ENCODE measurements at regions not wholly inside any gene's neighbourhood (a gene's known extent, or its start where the extent isn't known, plus 50 kb on each side); places are given as distances from the start of the nearest gene placed in this dataset.
A peak's percentile ranks its signal among the peaks of the same experiment; 100 is the strongest.
"Not testable (repeated sequence)": the region's sequence is repeated elsewhere in the genome, so short reads cannot be mapped to it uniquely, and the experiment has no call there.

DNA sequence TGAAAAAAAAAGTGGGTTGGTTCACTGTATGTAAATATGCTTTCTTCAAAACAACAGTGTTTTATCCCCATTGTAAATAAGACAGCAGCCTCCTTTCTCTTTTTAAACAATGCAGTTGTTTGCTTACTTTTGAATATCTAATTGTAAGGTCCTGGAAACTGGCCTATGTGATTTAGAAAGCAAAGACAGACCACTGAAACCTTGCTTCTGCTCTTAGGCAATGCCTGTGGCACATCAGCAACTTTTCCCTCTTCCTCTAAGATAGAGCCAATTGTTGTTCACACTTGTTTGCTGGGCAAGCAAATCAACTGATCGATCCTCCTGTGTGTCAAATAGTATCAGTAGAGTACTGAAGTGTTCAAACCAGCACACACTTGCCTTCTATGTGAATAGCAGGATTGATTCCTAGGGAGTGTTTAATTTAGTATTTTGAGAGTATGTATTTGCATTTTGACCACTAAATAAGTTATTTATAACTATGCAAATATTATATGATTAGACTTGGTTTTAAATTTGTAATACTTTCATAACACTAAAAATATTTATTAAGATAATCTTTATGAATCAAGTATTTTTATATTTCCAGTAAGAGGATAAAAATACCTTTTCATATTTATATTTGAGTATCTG, 55.4 kb upstream of the GRPR start:
- DNase-seq (ENCODE audit: low spot score): no peak

DNA sequence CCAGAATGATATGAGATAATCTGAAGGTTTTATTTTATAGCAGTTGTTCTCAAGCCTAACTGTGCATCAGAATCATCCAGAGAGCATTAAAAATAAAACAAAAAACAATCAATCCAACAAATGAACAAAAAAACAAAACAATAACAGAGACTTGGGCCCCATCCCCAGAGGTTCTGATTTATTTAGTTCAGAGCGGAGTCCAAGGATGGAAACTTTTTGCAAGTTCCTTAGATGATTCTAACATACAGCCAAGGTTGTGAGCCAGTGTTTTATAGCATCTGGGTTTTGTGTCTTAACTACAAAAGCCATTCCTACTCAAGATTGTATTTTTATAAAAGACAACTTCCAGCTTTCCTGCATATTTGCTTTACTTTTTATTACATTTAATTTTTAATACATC, 59.4 kb upstream of the GRPR start:
- no peak for DNase-seq (ENCODE audit: low spot score)

DNA sequence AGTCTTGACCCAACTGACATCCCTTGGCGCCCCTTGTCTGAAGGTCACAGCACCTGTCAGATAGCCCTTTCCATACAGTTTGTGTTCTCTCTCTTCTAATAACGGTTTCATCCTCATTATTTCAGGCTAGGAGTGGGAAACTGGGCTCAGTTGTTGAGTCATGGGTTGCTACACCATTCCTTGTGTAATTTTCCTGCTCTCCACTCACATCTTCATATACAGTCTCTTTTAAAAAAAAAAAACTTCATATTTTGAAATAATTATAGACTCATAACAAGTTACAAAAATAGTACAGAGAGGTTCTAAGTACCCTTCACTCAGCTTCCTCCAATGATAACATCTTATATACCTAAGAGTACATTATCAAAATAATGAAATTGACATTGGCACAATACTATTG, 60.2 kb upstream of the GRPR start:
- no peak for DNase-seq (ENCODE audit: low spot score)

DNA sequence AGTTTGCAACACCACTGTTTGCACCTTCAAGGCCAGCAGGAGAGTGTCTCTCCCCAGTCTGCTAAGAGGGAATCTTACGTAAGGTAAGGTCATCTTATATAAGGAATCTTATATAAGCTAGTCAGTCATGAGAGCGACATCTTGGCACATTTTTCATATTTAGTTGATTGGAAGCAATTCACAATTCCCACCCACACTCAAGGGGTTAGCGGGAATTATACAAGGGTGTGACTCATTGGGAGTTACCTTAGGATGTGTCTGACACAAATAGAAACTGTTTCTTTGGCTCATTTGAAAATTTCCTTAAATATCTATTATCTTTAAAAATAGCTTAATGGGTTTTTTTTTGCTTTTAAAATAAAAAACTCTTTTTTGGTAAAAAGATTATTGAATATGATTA, 62.1 kb upstream of the GRPR start:
- no peak for DNase-seq (ENCODE audit: low spot score)

DNA sequence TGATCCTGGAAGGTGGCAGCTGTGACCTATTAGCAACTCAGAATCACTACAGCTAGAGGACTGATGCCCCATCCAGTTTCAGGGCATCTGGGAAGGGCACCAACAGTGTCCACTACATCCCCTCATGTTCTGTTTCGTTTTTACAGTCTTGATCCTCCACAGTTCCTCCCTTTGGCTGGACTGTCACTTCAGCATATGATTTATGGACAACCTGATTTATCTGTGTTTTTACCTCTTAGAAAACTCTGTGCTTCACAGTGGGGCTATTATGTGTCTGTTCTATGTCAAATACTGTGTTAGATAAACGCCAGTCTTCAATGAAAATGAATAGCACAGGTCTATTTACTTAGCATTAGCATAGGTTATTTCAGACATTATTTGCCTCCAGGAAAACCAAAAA, 63.1 kb upstream of the GRPR start:
- no peak for DNase-seq (ENCODE audit: low spot score)

DNA sequence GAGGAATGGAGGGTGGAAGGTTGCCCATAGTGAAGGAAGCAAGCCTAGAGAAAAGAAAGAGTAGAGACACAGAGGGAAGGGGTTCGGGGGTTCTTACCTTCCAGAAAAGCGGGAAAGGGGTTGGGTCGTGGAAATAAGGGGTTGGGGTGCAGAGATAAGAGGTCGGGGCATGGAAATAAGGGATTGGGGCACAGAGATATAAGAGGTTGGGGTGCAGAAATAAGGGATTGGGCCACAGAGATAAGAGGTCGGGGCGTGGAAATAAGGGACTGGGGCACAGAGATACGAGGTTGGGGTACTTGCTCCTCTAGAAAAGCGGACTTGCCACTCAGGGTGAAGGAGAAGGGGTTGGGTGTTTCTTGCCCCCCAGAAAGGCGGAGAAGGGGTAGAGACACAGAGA, 74.2 kb upstream of the GRPR start:
- DNase-seq (ENCODE audit: low spot score): not testable (repeated sequence)

DNA sequence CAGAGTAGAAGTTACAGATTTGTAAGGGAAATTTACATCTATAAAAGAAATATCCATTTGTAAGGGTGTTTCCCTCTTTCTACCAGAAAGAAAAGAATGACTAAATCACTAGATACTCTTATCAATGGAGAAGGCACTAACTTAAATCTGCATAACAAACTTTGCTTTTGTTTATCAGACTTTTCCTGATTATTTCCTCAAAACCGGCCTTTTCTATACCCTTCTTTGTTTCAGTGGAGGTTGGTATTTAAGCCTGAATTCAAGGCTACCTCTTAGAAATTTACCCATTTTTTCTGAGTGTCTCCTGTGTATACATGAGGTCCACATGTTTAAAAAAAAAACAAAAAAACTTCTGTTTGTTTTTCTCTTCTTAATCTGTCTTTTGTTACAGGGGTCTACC, 80.4 kb upstream of the GRPR start:
- no peak for DNase-seq (ENCODE audit: low spot score)

DNA sequence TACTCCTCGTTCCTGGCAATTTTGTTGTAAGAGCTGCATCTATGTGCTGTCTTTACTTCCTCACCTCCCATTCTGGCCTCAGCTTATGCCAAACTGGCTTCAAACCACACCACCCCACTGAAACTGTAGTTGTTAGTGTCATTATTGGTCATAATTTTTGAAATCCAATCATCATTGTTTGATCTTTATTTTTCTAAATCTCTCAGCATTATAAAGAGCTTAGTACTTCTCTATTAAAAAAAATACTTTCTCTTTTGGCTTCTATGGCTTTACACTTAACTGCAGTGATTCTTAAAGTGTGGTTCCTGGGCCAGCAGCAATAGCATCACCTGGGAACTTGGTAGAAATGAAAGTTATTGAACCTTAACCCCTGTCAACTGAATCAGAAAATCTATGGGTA, 83.5 kb upstream of the GRPR start:
- DNase-seq (ENCODE audit: low spot score): no peak

DNA sequence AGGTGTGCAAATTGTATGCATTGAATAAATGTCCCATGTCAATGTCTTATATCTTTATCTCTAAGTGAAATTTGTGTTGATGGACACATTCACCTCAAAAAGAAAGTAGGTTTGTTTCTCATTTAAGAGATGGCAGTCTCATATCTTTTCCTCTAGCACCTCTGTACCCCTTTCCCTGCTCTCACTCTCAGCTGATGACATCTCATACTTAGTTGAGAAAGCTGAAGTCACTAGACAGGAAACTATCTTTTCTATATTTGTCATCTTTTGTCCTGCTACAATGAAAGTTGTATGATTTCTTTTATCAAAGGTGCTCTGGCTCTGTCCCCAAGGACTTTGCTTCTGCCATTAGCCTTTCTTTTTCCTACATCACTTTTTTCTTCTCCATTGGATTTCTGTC, 84.0 kb upstream of the GRPR start:
- DNase-seq (ENCODE audit: low spot score): no peak

DNA sequence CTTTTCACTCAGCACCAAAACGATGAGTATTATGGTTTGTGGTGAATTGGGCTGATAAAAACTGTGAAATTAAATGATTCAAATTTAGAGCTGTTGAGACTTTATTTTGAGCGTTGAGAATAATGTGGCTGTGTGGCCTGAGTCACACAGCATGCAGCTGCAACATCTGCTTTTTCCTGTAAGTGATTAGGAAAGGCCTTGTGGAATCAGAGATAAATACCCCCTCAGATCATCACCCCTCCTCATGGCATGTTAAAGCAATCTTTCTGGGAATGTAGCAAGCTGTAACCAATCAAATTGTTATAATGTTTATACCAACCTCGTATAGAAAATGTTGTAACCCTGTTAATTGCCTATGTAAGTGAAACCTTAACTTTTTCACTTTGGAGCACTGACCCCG, 90.0 kb upstream of the GRPR start:
- DNase-seq (ENCODE audit: low spot score): no peak

DNA sequence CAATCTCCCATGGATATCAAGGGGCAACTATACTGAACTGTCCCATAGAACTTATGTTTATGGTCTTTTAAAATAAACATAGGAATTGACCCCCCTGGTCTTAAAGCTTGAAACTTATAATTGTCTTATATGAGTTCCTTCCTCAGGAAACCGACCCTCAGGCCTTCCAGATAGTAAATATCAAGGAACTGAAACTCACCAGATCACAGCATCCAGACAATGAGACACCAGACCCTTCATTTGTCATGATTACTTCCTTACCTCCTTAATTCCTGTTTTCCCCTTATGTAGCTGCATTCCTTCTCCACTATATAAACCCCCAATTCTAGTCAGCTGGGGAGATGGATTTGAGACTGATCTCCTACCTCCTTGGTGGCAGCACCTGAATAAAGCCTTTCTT, 94.8 kb upstream of the GRPR start:
- no peak for DNase-seq (ENCODE audit: low spot score)

DNA sequence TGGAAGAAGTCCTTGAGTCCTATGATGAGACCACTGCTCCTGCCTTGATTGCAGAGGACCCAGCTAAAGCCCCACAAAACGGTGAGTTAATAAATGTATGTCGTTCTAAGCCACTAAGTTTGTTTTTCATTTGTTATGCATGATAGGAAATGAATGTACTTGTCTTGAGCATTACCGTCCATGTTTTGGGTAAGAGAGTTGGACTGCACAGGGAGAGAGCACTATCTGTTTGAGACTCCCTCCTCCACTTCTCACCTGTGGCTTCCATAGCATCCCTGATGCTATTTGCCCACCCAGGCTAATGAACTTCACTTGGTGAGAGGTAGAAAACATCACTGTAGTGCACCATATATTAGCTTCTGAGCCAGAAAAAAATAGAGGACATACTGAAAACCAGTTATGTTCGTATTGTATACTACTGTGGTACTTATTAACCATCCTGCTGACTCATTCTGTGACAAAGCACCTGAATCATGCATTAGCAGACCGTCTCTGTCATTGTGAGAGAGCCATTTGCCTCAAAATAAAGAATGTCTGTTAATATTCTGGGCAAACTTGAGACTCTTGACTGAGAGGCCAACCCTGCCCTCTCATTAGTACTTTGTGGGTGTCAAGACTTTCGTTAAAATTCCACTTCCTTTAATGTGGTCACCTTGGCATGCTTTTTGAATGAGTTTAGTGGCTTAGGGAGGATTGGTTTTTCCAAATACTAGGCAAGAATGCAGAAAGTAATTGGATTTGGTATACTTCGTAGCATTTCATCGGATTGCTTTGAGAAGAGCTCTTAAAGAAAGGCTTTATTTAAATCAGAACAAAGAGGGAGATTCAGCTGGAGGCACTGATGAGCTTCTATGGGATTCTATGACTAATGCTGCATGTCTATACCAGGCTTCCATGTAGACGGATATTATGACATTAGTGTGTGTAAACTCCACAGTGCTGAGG, 99.3 kb upstream of the GRPR start:
- no peak for DNase-seq (ENCODE audit: low spot score)

DNA sequence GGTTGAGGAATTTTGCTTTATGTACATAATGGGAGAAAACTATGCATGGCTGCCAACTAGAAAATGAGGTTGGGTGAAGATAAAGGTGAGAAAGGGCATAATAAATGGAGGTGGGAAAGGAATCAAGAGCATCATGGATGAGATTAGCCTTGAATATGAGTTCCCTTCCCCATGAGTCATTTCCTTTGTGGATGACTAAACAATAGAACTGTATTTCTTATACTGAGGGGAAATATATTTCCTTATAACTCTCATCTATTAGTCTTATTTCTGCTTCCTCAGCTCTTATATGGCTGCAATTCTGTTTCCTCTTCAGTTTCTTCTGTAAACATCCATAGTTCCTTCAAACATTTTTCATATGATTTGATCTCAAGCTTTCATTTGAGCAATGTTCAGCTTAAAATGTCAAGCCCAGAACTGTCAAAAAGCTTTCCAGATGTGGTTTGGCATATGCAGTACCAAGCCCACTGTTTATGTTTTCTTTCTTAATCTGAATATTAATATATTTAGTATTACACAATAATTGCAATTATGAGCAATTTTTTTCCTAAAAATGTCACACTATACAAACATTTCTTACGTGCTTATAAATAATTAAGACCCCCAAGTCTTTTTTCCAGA, 100.7 kb upstream of the GRPR start:
- DNase-seq (ENCODE audit: low spot score): no peak

DNA sequence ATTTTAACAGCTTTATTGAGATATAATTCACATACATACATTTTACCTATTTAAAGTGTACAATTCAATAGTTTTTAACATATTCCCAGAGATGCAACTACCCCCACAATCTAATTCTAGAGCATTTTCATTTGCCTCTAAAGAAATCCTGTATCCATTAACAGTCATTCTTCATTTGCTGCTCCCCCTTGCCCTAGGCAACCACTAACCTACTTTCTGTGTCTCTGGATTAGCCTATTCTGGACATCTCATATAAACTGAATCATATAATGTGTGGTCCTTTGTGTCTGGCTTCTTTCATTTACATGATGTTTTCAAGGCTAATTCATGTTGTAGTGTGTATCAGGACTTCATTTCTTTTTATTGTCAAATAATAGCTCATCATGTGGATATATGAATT, 105.1 kb upstream of the GRPR start:
- no peak for DNase-seq (ENCODE audit: low spot score)

DNA sequence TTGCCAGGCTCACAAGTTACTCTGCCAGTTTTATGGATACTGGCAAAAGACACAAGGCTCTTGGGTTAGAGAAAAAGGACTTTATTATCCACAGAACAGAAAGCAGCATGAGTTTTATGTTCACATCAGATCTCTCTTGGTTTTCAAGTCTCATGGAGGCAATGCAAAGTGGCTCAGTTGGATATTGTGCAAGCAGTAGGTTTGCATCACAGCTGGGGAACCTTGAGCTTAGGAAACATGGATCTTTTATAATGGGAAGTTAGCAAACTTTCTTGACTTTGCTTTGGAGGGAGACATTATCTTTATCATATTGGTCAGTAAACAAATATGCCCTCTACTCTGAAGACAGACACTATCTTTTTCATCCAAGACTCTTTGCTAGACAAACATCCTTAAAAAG, 109.2 kb upstream of the GRPR start:
- no peak for DNase-seq (ENCODE audit: low spot score)

DNA sequence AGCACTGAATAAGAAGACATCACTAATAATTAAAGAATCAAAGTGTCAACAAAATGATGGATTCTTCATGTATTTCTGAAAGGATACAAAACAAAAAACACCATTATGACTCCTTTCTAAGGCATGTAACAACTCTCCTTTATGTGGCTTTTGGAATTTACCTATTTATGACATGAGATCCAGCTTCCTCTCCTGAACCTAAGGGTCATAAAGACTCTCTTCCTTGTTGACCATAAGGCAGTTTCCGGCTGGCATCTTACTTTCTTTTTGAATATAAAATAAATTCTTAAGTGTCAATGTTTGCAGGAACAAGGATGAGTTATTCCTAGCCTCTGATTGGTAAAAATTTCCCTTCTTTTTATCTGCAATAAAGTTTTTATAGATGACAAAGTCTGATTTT, 111.1 kb upstream of the GRPR start:
- no peak for DNase-seq (ENCODE audit: low spot score)

DNA sequence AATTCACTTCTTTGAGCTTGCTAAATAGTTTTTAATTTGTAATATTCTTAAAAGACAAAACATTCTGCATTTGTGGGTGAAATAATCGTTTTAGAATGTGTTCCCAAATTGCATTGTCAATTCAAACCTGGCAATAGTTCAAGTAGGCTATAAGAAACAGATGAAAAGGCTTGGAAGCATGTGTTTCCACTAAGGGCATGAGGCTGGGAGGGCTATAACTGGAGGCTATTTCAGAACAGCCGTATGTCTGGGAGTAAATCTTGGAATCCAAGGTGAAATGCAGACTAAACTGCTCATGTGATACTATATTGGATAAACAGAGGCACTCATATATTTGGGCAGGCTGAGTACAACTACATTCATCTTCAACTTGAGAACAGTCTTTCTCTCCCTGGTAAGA, 117.4 kb upstream of the GRPR start:
- no peak for DNase-seq (ENCODE audit: low spot score)

DNA sequence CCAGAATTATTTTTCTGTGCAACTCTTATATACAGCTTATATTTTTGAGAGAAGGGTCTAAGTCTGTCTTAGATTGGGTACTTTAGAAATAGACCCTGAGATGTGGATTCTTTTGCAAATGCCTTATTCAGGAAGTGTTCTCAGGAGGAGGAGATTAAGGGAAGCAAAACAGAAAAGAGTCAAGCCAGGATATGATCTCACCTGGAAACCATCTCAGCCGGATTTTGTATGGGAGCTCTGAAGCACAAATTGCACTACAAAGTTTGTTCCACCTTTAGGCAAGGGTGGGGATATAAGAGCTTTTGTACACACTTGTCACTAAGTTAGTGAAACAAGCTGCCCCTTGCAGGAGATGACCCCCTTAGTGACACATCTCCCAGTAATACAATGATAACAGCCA, 121.2 kb upstream of the GRPR start:
- no peak for DNase-seq (ENCODE audit: low spot score)

DNA sequence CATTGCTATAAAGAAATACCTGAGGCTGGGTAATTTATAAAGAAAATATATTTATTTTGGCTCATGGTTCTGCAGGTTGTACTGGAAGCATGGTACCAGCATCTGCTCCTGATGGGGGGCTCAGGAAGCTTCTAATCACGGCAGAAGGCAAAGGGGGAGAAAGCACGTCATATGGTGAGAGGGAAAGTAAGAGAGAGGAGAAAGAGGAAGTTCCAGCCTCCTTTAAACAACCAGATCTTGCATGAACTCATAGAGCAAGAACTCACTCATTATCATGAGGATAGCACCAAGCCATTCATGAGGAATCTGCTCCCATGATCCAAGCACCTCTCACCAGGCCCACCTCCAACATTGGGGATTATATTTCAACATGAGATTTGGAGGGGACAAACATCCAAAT, 125.0 kb upstream of the GRPR start:
- DNase-seq (ENCODE audit: low spot score): no peak

DNA sequence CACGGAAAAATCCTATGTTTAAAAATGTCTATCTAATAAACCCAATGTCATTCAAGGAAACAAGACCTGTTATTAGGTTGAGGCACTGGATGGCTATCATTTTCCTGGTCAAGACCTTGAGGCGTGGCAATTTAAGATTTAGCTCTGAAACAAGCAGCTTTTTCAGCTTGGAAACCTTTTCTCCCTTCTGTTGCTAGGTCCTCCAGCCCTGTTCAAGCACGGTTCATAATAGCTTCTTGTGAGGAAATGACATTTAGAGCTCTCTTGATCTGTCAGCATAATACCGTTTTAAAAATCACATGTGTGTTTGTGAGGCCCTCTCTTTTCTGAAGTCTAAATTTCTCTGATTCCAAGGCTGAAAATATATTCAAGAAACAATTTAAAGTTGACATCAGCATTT, 133.6 kb upstream of the GRPR start:
- DNase-seq (ENCODE audit: low spot score): no peak

DNA sequence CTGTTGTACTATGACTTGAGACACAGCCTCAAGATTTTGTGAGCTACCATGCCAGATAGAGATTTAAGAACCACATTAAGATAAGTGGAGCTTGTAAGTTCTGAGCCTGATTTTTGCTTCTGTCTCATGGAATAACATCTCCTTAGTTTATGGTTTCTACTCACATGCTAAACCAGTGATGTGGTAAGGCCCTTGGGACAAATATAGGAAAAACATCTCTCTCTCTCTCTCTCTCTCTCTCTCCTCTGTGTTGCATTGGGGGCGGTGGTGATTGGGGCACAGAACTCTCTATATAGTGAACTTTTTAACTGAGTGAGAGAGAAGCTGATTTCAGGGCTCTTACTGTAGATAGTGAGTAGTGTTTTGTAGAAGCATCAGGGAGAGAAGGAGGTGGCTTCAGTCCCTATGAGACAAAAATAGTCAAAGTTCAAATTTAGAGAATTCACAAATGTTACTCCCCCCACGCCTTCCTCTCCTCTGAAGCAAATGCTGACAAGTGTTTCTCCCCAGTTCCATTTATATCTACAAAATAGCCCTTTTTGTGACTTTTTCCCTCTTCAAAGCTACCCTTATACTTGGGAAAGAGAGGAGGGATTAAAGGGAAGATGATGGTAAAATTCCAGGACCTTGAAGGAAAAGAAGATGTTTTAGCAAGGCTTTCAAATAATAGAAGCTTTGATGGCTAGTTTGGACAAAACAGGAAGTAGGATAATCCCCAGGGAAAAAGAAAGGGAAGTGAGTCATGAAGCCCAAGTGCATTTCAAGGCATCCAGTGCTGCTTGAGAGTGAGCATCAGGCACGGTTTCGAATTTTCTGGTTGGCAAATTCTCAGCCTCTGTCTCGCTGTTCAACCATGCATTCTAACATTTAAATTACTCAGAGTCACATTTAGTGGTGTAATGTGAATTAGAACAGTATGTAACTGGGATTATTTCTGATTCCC, 134.3 kb upstream of the AP1S2 start:
- DNase-seq (ENCODE audit: low spot score): peak; percentile 15

DNA sequence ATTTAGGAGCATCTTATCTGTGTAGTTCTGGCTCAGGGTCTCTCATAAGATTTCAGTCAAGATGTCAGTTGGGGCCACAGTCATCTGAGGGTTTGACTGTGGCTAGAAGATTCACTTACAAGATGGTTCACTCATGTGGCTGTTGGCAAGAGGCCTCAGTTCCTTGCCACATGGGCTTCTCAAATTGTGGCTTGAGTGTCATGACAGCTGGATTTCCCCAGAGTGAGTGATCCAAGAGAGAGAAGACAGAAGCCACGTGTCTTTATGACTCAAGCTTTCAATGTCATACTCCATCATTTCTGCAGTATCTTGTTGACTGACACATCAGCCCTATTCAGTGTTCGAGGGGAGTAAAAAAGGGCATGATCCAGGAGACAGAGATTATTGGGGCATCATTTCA, 131.3 kb upstream of the AP1S2 start:
- no peak for DNase-seq (ENCODE audit: low spot score)

All from hepatic stellate cell (primary cell).